ENCODE measurements at regions not wholly inside any gene's neighbourhood (a gene's known extent, or its start where the extent isn't known, plus 50 kb on each side); places are given as distances from the start of the nearest gene placed in this dataset.
A peak's percentile ranks its signal among the peaks of the same experiment; 100 is the strongest.
"Not testable (repeated sequence)": the region's sequence is repeated elsewhere in the genome, so short reads cannot be mapped to it uniquely, and the experiment has no call there.

DNA sequence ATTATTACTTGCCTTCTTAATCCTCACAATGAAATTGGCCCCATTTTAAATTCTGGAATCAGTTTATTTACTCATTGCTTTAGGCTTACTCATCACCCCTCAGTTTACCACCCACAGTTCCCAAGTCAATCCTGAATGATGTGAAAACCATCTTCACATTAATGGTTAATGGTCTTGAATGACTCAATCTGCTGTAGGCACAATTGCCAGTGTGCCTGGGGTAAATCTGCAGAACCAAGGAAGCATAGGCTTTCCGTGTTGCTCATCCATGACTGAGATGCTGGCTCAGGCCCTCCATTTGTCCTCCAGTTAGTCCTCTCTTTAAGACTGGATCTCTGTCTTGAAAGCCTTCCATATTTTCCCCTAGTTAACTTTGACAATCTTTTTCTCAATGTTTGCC, 164.5 kb downstream of the PMAIP1 start:
- CTCF ChIA-PET, result no interaction called here
- DNase-seq (ENCODE audit: low spot score), result peak; percentile 5

GRCh38 chr18:60062831-60063230, 163.0 kb downstream of the PMAIP1 start:
- DNase-seq (ENCODE audit: low spot score); CTCF ChIA-PET; POLR2A ChIA-PET (ENCODE audit: low non-redundant PET); H3K27ac ChIP-seq: not testable (repeated sequence)

More for the DNA sequence above, 164.5 kb downstream of the PMAIP1 start:
- no peak for TF ChIP-seq CTCF (conservative IDR thresholded peaks at IDR 0.05; ENCODE audit: low read depth)
- H3K27ac ChIP-seq, result no peak overlapping the region
- POLR2A ChIA-PET (ENCODE audit: low non-redundant PET), result no interaction called here

DNA sequence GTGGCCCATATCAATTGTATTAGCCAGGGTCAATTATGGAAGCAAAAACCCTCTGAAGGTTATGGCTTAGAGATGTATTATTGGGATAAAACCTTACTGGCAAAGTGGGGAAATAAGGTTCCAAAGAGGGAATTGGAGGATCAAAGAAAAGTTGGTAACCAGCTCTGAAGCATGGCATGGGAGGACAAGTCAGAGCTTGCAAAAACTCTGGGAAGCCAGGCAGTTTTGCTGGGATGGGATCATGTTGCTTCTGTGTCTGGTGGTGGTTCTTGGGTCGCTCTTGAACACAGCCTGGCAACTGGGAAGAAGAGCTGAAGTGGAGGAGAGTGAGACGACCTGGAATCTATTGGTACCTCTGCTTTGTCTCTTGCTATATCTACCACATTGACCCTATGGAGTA, 162.6 kb downstream of the PMAIP1 start:
- no peak for TF ChIP-seq CTCF (conservative IDR thresholded peaks at IDR 0.05; ENCODE audit: low read depth)
- H3K27ac ChIP-seq, result no peak overlapping the region
- POLR2A ChIA-PET (ENCODE audit: low non-redundant PET), result no interaction called here
- CTCF ChIA-PET, result no interaction called here
- no peak for DNase-seq (ENCODE audit: low spot score)

- no peak for DNase-seq (ENCODE audit: low spot score)
- H3K27ac ChIP-seq, result no peak overlapping the region
- CTCF ChIA-PET, result no interaction called here
- TF ChIP-seq CTCF (conservative IDR thresholded peaks at IDR 0.05; ENCODE audit: low read depth), result no peak
- POLR2A ChIA-PET (ENCODE audit: low non-redundant PET), result no interaction called here
Measured at GRCh38 chr18:60060578-60060977, 160.8 kb downstream of the PMAIP1 start.

- ChIA-PET CTCF (no interaction called here), POLR2A (ENCODE audit: low non-redundant PET) (no interaction called here)
- no peak for DNase-seq (ENCODE audit: low spot score)
- no peak for TF ChIP-seq CTCF (conservative IDR thresholded peaks at IDR 0.05; ENCODE audit: low read depth)
- H3K27ac ChIP-seq, result no peak overlapping the region
Measured at GRCh38 chr18:60060026-60060425, 160.2 kb downstream of the PMAIP1 start.

GRCh38 chr18:60059216-60059615, 159.4 kb downstream of the PMAIP1 start:
- POLR2A ChIA-PET (ENCODE audit: low non-redundant PET), result no interaction called here
- TF ChIP-seq CTCF (conservative IDR thresholded peaks at IDR 0.05; ENCODE audit: low read depth), result no peak

GRCh38 chr18:60053747-60054304, 154.0 kb downstream of the PMAIP1 start:
- ChIA-PET CTCF (interaction anchor here (0.8 kb wide), 1 partner anchor 217 kb away, joined by 3 read pairs; no protein-coding TSS in a partner anchor), POLR2A (ENCODE audit: low non-redundant PET) (no interaction called here)
- DNase-seq (ENCODE audit: low spot score), result peak; percentile 76
- no peak overlapping the region for H3K27ac ChIP-seq
- no peak for TF ChIP-seq CTCF (conservative IDR thresholded peaks at IDR 0.05; ENCODE audit: low read depth)

More at GRCh38 chr18:60059216-60059615, 159.4 kb downstream of the PMAIP1 start:
- no peak for DNase-seq (ENCODE audit: low spot score)
- H3K27ac ChIP-seq, result no peak overlapping the region
- CTCF ChIA-PET, result no interaction called here

All from RWPE1 (cell line).